ENCODE measurements at regions not wholly inside any gene's neighbourhood (a gene's known extent, or its start where the extent isn't known, plus 50 kb on each side); places are given as distances from the start of the nearest gene placed in this dataset.

DNA sequence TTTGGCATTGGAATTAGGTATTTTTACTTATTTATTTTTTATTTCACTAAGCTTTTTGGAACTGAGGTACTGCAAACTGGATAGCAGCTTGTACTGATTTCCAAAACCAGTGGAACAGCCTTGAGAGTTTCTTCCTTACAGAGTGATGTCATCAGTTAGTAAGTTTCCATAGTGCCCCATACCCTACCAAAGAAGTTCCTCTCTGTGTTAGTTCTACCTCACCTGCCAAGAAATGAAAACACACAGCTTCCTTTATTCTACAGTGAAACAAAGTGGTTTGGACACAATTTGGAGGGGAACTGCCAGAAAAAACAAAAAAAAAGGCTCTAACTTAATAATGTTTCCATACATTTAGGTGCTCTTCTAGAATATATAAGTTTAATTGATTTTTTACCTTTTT is 430.9 kb upstream of the ADGRL2 start:
- no peak overlapping the region for H3K4me3 ChIP-seq (replicated peaks; ENCODE audit: low read depth, low read length)
- no peak for DNase-seq (ENCODE audit: extremely low read depth, low read depth)
- TF ChIP-seq CTCF (IDR thresholded peaks at IDR 0.05; ENCODE audit: low read depth, low read length, missing control alignments) = no peak

- no peak for TF ChIP-seq CTCF (IDR thresholded peaks at IDR 0.05; ENCODE audit: low read depth, low read length, missing control alignments)
- H3K4me3 ChIP-seq (replicated peaks; ENCODE audit: low read depth, low read length) = no peak overlapping the region
- DNase-seq (ENCODE audit: extremely low read depth, low read depth) = no peak
These were observed 434.6 kb upstream of the ADGRL2 start for GRCh38 chr1:81366173-81366572.

DNA sequence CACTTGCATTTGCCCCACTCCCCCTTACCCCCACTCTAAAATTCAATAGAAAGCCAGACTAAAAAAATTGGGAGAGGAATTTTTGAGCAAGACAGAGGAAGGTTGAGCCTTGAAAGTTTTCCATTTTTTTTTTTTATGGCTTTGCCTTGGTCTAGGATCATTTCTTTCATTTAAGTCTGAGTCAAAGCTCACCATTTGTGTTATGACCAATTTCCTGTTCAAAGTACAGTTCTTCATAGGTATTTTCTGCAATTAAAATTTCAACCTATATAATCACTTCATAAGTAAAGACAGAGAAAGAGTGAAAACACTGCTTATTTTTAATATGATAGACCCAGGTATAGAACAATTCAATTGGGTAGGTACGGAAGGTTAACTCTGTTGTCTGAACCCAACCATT is 436.6 kb upstream of the ADGRL2 start:
- no peak for DNase-seq (ENCODE audit: extremely low read depth, low read depth)
- no peak for TF ChIP-seq CTCF (IDR thresholded peaks at IDR 0.05; ENCODE audit: low read depth, low read length, missing control alignments)
- H3K4me3 ChIP-seq (replicated peaks; ENCODE audit: low read depth, low read length) = no peak overlapping the region

DNA sequence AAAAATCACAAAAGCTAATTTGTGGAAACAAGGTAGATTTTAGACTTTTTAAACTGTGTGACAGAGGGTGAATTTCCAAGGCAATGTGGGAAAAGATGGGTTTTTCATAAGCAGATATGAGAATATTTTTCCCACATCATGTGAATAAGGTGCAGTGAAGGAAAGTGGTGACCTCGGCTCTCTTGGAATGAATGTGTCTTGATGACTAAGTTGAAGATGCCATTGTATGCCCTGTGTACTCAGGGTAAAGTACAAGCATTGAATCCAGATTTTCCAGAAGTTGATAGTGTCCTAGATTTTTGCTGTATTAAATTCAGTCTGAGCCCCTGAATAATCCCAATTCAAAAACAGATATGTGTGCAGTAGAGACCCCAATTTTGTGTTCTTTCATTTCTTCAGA is 442.6 kb upstream of the ADGRL2 start:
- TF ChIP-seq CTCF (IDR thresholded peaks at IDR 0.05; ENCODE audit: low read depth, low read length, missing control alignments) = no peak
- no peak for DNase-seq (ENCODE audit: extremely low read depth, low read depth)
- H3K4me3 ChIP-seq (replicated peaks; ENCODE audit: low read depth, low read length) = no peak overlapping the region

DNA sequence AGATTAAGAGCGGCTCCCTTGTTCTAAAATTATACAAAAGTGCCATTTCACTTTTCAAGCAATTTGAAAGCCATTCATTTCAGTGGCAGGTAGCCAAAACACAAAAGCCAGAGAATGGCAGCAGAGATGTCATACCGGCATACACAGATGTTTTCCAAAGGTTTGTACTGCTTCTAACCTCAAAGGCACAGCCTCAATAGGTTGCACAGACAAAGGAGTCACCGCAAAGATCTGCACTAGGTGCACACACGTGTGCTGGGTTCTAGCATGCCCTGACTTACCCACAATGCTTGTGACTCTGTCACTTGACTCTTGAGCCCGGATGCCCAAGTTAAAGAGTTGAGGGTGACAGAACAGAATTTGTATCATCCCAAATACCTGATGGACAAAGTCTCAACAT is 448.9 kb upstream of the ADGRL2 start:
- no peak for TF ChIP-seq CTCF (IDR thresholded peaks at IDR 0.05; ENCODE audit: low read depth, low read length, missing control alignments)
- no peak overlapping the region for H3K4me3 ChIP-seq (replicated peaks; ENCODE audit: low read depth, low read length)
- no peak for DNase-seq (ENCODE audit: extremely low read depth, low read depth)

- no peak for TF ChIP-seq CTCF (IDR thresholded peaks at IDR 0.05; ENCODE audit: low read depth, low read length, missing control alignments)
- no peak overlapping the region for H3K4me3 ChIP-seq (replicated peaks; ENCODE audit: low read depth, low read length)
- no peak for DNase-seq (ENCODE audit: extremely low read depth, low read depth)
These were observed 451.4 kb upstream of the ADGRL2 start for GRCh38 chr1:81349194-81349965.

GRCh38 chr1:81345110-81345509 is 455.6 kb upstream of the ADGRL2 start:
- DNase-seq (ENCODE audit: extremely low read depth, low read depth) = no peak
- TF ChIP-seq CTCF (IDR thresholded peaks at IDR 0.05; ENCODE audit: low read depth, low read length, missing control alignments) = no peak
- no peak overlapping the region for H3K4me3 ChIP-seq (replicated peaks; ENCODE audit: low read depth, low read length)
